Fibroblast of mammary gland (primary cell): ENCODE measurements at regions not wholly inside any gene's neighbourhood (a gene's known extent, or its start where the extent isn't known, plus 50 kb on each side); places are given as distances from the start of the nearest gene placed in this dataset.

Source experiments
- DNase-seq: peaks from one replicate; pipeline ENCODE4 v3.0.0-alpha.2; 2010; ENCODE audit warnings: low read depth
- H3K4me3 ChIP-seq: 2 replicates; pipeline ENCODE4 v1.5.1; 2011; ENCODE audit warnings: low read depth, mild to moderate bottlenecking, low read length, moderate library complexity; ENCODE audit not compliant: control insufficient read depth
- TF ChIP-seq, protein P1 (sequence below): conservative IDR thresholded peaks from 2 replicates; pipeline ENCODE4 v1.5.1; 2011; ENCODE audit warnings: low read depth, low read length, inconsistent platforms; ENCODE audit not compliant: control insufficient read depth, insufficient read depth

DNA sequence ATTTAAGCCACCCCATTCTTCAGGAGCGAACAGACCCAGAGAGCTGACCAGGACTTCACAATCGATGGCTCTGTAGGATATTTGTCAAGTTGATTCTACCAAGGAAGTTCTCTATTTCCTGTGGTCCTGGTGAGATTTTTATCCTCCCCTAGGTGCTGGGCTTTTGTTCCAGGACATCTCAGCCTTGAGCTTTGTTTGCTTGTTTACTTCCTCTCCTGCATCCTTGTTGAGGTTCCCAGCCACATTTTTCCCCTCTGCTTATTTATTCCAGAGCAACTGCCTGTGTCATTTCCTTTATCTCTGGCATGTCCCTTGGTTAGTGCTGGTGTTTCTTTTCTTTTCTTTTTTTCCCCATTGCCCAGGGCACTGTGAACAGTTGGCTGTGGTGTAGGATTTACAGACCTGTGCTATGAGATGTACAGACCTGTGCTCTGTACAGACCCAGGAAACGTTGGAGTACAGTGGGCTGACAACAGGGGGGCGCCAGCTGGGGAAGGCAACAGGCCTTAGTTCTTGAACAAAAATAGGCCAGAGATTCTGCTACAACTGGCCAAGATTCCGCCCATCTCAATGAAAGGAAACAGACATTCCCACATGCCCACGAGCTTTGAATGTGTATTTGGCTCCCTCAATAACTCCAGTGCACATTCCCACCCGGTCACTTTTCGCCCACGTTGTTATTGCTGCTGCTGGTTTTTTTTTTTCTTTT, 235.9 kb upstream of the DDI1 start:
- H3K4me3 ChIP-seq, result no peak overlapping the region
- TF ChIP-seq, protein P1, sequence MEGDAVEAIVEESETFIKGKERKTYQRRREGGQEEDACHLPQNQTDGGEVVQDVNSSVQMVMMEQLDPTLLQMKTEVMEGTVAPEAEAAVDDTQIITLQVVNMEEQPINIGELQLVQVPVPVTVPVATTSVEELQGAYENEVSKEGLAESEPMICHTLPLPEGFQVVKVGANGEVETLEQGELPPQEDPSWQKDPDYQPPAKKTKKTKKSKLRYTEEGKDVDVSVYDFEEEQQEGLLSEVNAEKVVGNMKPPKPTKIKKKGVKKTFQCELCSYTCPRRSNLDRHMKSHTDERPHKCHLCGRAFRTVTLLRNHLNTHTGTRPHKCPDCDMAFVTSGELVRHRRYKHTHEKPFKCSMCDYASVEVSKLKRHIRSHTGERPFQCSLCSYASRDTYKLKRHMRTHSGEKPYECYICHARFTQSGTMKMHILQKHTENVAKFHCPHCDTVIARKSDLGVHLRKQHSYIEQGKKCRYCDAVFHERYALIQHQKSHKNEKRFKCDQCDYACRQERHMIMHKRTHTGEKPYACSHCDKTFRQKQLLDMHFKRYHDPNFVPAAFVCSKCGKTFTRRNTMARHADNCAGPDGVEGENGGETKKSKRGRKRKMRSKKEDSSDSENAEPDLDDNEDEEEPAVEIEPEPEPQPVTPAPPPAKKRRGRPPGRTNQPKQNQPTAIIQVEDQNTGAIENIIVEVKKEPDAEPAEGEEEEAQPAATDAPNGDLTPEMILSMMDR, result no peak
- no peak for DNase-seq

DNA sequence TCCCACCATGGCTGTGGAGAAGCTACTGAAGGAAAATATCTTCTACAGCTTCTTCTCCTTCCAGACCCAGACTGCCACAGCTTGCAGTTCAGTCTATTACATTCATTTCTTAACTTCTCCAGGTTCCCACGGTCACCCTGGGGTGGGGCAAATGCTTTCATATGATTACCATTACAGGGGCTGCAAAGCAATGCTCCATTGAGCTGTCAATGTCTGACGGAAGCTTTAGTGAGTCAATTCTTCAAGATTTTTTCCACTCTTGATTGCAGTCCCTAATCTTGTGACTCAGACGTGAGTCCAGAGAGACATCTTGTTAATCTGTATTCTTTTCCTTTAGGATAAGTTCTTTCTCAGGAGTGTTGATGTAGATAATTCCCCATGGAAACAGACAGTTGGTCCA, 233.4 kb upstream of the DDI1 start:
- DNase-seq, result peak; percentile 81
- TF ChIP-seq, protein P1, result no peak
- H3K4me3 ChIP-seq, result no peak overlapping the region

DNA sequence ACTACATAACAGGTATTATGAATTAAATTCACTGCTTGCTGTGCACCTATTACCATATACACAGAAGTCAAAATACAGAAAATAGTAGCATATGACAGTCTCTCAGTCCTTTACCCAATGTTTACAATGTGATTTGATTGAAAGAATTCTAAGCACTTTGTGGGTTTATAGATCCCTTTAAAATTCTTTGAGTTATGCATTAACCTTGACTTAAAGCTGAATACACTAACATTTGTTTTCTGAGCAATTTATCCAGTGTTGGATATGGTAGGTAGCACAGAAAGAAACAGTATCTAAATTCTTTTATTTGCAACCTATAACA, 230.8 kb upstream of the DDI1 start:
- TF ChIP-seq, protein P1, result no peak
- no peak for DNase-seq

DNA sequence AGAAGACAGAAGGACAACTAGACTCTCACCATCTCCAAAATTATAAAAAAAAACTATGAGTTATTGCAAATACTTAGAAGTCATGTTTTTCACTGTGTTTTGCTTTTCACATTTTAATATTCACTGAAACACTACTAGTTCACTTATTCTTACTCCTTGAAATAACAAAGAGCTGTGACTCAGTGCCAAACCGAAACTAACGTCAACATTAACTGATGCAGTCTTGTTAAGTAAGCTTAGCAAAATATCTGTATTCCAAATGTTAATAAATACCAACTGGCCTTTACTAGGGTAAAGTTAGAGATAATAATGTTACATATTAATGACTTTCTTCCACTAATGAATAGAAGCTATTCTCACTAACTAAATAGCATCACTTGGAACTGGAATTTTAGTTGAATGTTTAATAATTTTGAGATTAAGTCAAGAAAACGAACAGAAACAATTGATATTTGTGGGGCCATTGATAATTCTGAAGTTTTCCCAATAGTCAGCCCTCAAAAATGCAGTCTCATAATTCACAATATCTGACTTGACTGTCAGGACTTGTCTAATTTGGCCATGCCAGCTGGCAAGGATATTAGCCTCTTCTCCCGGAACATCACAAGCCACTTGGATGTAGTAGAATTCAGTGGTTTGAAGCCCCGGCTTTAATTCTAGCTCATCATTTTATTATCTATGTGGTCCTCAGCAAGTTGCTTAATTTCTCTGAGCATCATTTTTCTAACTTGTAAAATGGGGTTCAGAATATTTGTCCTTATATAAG, 230.1 kb upstream of the DDI1 start:
- TF ChIP-seq, protein P1, result no peak
- no peak overlapping the region for H3K4me3 ChIP-seq
- peak; percentile 95 for DNase-seq

More for the DNA sequence above, 230.8 kb upstream of the DDI1 start:
- no peak overlapping the region for H3K4me3 ChIP-seq

DNA sequence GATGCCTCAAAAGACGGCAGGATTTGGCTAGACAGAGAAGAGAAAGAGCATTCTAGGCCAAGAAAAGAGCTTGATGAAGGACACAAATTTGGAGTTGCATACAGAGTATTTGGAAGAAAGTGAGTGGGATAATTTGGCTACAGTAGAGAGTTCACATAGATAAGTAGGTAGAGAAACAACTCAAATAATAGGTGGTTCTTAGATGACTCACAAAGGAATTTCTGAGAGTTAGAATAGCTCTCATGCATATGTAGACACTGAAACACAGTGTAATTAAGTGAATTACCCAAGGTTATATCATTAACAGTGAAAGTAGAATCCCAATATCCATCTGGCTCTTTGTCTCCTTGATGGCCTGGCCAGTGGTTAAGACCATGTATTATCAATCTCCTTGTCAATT, 228.6 kb upstream of the DDI1 start:
- TF ChIP-seq, protein P1, result no peak
- DNase-seq, result peak; percentile 44
- H3K4me3 ChIP-seq, result no peak overlapping the region

DNA sequence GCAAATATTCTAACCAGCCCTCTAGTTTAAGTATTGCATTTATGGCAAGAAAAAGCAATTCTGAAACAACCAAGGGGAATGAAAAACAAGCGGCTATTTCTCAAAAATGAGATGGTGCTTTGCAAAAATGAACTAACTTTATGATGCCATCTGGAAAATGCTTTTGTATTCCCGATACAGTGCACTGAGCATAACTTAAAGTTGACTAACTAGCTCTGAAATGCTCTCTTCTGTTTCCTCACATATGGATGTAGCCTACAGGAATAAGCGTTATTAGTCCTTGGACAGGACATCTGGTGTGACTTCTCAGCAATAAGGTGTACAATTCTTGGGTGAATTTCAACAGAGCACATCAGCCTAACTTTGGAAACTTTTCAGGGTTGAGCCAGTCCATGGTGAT, 228.2 kb upstream of the DDI1 start:
- H3K4me3 ChIP-seq, result no peak overlapping the region
- TF ChIP-seq, protein P1, result no peak
- no peak for DNase-seq
